Muscle of back (tissue), 3 donors: ENCODE measurements at regions not wholly inside any gene's neighbourhood (a gene's known extent, or its start where the extent isn't known, plus 50 kb on each side); places are given as distances from the start of the nearest gene placed in this dataset.
A peak's percentile ranks its signal among the peaks of the same experiment; 100 is the strongest.

ENCODE experiments used
- DNase-seq, 3 donors: peaks; one replicate each; pipeline versions ENCODE4 v3.0.0 to v3.0.0-alpha.2; 2013

DNA sequence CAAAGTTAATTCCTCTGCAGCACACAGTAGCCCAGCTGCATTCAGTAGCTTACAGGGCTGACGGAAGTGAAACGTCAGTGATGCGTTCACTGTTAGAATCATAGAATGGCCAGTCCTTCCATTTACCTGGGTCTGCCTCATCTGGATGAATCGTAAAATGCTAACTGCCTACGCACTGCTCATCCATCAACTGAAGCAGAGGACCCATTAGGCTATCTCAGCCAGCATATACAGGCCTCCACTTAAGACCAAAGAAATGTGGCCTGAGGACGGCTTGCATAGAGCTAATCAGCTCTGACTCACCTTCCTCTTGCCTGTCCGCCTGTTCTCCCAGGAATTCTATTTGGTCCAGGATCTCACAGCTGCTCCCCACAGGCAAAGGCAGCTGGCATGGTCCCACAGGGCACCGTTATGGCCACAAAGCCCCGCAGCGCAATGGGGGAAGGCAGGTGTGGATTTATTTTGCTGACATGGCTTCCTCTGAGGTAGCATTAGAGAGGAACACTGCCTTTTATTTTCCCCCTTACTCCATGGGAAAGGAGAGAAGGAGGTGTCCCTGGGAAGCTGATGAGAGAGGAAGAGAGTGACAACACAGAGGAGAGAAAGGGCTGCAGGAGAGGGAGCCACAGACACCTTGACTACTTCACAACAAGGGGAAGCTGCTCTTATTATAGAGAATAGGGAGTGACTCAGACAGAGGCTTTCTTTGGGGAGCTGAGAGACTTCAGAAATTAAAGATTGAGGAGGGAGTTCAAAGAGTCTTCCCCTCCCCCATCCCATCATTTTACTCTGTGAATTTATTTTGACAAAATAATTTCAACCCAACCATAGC is 177.6 kb downstream of the HHIPL2 start:
- peak in 1 of 3 donors; percentile 67 for DNase-seq

DNA sequence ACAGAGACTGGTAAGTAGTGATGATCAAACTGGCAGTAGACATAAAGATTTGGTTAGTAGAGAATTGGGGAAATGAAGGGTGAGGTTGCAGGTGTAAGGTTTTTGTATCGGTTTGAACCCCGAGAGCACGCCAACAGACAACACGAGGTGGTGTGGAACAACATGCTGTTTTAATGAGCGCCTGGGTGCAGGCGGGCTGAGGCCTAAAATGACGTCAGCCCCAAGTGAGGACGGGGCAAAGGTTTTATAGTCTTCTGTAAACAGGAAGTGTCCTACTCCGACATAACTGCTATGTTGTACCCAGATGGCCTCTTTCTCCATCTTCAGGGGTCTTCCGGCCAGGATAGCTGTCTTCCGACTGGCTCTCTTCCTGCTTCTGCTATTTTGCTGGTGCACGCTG is 178.8 kb downstream of the HHIPL2 start:
- no peak for DNase-seq

DNA sequence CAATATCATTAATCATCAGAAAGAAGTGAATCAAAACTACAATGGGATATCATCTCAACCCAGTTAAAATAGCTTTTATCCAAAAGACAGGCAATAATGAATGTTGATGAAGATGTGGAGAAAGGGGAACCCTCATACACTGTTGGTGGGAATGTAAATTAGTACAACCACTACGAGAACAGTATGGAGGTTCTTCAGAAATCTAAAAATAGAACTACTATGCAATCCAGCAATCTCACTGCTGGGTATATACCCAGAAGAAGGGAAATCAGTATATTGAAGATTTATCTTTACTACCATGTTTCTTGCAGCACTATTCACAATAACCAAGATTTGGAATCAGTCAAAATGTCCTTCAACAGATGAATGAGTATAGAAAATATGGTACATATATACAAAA is 189.8 kb downstream of the HHIPL2 start:
- no peak for DNase-seq

DNA sequence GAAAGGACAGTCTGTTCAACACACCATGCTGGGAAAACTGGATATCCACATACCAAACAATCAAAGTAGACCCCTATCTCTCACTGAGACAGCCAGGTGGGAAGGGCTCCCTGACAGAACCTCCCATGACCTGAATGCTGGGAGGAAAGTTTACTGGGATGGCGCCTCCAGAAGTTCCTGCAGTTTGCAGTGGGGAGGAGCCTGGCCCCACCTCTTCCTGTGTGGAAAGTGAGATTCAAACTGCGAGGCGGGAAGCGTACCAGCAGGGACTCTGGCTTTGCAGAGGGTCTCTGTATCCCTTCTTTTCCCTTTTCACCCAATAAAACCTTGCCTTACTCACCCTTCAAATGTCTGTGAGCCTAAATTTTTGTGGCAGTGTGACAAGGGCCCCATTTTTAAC is 190.7 kb downstream of the HHIPL2 start:
- no peak for DNase-seq

DNA sequence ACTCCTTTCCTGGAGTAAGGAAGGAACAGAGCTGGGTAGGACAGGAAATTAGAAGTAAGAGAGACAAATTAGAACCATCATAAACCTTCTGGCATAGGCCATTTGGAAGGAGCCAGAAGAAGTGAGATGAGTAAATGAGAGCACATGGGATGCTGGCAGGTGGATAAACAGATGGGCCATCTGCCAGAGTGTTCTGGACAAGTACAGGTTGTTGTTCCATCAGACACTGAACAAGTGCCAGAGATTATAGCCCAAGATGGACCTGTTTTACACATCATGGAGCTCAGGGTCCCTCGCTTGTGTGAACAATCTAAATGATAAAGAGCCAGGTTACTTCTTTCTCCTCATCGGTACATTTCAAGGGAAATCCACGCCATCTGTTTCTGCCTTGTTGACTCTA is 200.3 kb downstream of the HHIPL2 start:
- no peak for DNase-seq

DNA sequence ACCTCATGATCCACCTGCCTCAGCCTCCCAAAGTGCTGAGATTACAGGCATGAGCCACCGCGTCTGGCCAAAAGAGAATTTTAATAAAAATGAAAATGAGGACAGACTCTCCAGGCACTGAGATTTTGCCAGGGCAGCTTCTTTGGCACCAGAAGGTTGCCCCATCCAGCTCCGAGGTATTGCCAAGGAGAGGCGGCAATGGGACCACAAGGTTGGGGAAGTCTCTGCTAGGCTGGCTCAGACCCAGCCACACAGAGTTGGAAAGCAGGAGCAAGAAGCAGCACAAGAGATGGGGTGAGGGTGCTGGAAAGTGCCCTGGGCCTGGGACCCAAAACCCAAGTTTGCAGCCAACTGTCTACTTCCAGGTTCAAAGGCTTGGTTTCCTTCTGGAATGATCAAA is 200.9 kb downstream of the HHIPL2 start:
- no peak for DNase-seq

DNA sequence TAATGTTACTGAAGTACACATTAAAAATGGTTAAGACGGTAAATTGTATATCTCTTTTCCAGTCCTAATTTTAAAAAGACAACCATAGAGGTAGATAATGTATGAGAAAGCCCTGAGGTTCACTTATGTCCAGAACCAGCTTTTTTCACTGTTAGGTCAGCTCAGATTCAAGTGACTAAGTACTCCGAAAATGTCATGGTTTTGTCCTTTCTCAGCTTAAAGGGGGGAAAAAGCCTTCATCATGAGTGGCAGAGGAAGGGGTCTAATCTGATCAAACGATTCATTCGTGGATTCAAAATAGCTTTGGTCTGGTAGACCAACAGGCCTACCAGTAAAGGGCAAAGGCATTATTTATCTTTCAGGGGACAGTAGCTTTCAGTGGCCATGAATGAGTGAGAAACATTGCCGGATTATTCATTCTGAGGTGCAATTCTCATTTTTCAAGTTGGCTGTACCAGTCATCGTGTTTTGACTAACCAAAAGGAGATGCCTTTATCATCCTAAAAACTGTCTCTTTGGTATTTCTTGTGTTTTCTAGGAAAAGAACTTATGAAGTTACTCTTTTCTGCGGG is 208.4 kb downstream of the HHIPL2 start:
- DNase-seq: no peak

DNA sequence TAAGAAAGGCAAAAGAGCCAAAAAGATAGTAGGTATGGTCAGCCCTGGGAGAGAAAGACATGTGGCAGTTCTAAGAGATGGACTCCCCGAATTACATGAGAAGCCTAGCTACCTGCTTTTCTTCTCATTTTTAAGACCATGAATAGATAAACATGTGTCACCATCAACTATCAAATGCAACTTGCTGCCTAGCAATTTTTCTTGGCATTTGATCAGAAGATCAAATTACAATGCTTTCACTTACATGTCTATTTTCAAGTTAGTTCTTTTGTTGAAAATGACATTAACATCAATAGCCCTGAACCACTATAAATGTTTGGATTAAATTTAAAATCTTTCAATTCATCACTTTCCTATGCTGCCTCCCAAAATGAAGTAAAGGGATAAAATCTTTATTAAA is 212.3 kb downstream of the HHIPL2 start:
- DNase-seq: no peak

DNA sequence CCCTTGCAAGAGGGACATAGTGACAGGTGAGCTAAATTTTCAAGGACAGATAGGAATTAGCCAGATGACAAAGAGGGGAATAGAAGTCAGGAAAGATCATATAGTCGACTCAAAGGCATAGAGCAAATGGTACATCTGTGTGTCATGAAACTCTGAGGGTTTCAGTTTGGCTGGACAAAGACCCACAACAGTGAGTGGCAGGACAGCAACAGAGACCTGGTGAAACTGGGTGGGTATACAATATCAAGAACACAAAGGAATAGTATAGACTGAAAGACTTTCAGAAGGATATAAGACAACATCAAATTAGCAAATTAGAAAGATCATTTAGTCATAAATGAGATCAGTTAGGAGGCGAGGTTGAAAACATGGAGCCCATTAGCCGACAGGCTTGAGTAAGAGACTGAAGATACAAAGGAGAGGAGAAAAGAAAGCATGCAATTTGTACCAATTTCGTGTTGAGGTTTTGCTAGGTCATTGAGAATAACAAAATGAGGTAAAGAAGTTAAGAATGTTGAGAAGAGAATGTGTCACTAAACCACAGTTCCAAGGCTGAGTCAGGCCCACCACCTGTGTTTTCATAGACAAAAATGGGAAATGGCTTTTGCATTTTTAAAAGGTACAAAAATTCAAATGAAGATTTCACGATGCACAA is 213.8 kb downstream of the HHIPL2 start:
- peak in 1 of 3 donors; percentile 15 for DNase-seq

DNA sequence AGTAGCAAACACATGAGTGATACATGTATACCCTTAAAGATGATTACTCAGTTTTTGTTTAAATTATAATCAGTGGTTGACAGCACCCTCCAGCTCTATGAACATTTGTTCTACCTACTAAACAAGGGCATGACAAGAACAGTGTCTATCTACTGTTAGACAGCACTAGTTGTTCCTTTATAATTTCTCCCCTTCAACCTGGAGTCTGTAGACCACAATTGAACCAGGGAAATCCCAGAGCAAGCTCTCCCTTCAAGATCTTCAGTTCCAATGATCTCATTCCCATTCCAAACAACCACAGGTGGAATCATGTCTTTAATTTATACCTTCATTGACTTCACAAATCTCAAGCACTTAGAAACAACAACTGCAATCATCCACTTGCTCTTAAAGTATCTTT is 216.1 kb downstream of the HHIPL2 start:
- DNase-seq: no peak

DNA sequence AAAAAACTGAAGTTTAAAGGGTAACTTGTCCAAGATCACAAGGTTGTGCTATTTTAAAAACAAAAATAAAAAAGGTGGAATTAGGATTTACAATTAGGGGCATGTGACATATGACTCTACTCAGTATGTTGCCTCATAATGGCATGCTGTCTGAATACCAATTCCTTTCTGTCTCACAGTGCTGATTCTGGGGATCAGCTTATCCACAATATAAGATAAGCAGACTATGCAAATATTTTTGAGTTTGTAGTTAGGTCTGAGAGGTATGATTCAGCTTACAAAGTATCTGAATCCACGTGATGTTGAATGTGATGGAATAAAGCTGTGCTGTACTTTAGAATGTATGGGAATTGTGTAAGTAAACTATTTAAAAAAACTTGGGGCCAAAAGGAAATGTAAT is 216.6 kb downstream of the HHIPL2 start:
- peak in 1 of 3 donors; percentile 52 for DNase-seq

DNA sequence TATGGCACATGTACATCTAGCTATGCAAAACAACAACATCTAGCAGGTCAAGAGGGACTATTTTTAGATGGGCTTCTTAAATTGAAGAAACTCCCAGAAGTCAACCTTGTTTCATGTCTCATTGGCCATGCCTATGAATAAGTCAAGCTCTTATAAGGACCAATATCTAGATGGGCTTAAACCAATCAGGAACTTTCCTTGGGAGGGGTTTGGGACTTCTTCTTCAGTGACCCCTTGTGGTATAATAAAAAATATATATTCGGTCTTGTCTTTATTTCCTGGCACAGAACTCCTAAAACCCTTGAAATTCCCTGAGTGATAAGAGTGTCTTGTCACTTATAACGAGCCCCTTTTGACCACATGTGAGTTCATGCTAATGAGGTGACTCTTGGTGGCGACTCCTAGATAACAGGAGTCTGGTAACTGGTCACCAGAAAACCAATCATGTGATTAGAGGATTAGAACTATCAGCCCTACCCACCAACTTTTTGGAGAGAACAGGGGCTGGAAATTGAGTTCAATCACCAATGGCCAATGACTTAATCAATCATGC is 218.3 kb downstream of the HHIPL2 start:
- DNase-seq: no peak

DNA sequence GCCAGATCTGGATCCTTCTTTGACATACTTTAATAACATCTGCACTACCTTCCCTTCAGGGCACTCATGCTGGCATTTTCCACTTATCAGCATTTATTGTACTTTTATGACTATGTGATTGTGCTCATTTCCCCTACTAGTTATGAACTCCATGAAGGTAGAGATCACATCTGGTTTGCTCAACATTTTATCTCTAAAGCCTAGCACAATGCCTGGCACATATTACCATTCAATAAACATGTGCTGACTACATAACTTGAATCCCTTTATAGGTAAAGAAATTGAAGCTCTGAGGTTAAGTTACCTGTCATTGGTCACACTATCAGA is 221.2 kb downstream of the HHIPL2 start:
- no peak for DNase-seq

DNA sequence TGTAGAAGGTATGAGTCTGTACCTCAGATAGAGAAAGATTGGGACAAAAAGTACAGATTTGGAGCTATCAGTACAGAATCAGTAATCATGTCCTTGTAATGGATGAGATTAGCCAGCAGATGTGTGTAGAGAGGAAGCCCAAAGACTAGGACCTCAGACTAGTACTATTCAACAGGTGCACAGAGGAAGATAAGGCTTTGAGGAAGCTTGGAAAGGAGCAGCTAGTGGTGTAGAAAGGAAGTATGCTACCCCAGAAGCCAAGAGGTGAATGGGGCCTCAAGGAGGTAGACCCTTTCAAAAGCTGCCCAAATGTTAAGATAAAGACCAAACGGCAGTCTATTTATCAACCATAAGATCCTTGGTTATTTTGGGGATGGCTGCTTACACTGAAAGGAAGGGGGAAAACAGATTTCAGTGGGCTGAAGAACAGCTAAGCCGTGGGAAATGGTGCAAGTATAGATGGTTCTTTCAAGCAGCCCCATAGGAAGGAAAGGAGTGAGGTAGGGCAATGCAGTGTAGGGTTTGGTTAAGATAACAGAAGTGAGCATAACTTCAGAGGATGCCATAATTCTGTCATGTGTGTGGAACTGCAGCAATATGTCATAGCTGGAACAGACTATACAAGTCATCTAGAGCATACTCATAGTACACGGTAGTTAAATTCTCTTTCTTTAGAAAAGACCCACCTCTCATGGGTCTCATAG is 221.7 kb downstream of the HHIPL2 start:
- DNase-seq: no peak

DNA sequence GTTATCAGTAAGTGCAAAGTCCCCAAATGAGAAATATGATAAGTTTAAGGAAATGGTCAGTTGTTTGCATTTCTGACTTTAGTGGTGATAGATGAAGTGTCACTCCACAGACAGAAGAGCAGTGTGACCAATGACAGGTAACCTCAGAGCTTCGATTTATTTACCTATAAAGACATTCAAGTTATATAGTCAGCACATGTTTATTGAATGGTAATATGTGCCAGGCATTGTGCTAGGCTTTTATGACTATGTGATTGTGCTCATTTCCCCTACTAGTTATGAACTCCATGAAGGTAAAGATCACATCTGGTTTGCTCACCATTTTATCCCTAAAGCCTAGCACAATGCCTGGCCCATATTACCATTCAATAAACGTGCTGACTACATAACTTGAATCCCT is 222.4 kb downstream of the HHIPL2 start:
- no peak for DNase-seq

DNA sequence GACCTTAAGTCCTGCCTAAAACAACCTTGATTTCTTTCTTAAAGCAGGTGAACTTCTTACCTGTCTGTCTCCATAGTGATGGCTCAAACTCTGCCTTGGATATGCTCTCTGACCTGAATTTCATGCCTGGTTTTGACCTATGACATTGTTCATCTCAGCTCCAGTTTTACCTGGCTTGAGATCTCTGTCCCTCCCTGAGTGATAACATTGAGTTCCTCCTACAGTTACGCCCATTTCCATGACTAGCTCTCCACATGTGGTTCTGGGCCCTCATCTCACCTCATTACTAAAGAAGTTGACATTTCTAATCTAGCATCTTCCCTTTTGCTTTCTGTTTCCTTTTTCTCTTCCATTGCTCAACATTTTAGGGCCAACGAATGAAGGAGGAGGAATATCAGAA is 233.1 kb downstream of the HHIPL2 start:
- no peak for DNase-seq

DNA sequence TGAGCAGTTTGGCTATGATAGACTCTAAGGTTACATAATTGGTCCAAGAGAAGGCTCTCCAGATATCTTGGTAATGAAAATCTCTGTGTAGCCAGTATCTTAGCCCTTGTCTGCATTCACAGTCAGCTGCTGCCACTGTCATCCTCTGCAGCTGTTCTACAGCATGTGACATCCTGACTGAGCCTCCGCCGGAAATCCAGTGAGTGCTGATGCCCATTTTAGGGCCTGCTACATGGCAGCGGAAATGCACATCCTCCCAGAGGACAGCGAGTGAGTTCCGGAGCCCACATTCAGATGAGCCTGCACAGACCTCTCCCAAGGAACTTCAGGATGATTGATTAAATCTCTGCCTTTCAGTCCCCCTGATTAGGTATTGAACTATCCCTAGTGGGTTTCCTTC is 237.1 kb downstream of the HHIPL2 start:
- peak; percentile 58 to 79 (median 64) for DNase-seq

DNA sequence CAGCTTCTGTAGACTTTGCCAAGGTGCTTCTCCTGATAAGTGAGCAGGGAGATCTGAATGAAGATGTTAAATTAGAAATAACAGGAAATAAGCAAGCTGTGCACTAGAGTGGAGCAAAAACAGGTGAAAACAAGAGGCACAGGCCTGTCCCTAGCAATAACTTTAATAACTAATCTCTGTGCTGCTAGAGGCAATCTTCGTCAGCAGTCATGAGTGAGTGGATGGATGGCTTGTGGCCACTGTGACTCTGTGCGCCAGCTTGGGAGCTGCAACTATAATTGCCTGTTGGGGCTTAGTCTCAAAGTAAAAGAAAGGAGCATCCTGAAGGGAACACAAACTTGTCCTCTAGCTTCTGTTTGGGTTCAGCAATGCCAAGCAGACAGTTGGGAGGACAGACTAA is 240.3 kb downstream of the HHIPL2 start:
- DNase-seq: no peak

DNA sequence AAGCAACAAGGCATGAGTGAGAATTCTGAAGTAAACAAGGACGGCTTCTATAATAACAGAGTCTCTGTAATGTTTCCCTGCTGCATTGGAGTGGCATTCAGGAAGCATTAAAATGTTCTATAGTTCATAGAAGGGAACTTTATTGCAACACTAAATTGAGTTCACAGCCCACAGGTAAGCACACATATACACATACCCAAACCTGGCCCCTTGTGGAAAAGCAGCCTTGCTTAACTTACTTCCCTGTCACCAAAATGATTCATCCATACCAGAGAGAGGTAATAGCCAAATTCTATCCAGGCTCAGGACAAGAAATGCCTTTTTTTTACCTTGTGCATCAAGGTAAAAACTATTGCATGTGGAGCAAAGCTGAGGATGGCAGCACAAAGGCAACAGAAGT is 241.4 kb downstream of the HHIPL2 start:
- no peak for DNase-seq

DNA sequence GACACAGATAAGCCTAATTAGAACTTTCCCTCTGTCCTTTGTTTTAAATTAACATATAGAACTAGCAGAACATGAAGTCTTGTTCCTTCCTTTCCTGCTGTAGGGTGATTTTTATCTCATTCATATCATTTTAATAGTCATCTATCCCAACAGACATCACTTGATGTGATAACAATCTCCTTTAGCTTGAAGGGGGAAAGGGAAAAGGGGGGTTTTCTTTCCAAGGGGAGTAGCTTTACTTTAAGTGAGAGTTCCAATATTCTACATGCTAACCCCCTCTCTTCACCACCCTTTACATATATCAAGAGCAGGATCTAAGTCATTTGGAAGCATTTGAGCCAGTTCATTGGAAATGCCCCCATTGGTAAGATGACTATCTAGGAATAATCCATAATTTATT is 241.9 kb downstream of the HHIPL2 start:
- no peak for DNase-seq

DNA sequence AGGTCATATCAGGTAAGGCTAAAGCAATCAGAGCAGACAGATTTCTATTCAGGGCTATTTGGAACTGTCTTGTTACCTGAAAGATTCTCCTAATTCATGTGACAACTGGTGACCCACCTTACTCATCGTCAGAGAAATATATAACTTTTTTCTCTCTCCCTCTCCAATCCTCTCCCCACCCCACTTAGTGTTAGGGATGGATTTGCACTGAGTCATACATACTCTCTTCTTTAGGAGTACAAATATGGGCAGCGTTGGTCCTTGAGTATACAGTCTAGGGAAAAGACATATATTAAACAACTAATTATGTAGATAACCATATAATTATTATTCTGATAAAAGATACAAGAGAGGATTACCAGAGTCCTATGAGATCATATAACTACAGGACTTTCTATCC is 246.3 kb downstream of the HHIPL2 start:
- DNase-seq: no peak

DNA sequence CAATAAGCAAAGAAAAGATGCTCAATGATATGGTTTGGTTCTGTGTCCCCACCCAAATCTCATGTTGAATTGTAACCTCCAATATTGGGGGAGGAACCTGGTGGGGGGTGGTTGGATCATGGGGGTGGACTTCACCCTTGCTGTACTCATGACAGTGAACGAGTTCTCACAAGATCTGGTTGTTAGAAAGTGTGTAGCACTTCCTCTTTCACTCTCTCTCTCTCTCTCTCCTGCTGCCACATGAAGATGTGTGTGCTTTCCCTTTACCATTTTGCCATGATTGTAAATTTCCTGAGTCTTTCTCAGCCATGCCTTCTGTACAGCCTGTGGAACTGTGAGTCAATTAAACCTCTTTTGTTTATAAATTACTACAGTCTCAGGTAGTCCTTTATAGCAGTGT is 248.4 kb downstream of the HHIPL2 start:
- no peak for DNase-seq

DNA sequence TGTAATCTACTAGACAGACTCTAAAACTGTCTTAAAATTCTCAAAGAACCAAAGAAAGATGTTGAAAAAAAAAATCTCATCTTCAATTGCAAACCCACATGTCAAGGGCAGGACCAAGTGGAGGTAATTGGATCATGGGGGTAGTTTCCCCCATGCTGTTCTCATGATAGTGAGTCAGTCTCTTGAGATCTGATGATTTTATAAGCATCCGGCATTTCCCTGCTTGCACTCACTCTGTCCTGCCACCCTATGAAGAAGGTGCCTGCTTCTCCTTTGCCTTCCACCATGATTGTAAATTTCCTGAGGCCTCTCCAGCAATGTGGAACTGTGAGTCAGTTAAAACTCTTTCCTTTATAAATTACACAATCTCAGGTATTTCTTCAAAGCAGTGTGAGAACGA is 257.0 kb downstream of the HHIPL2 start:
- DNase-seq: no peak
